Prostate gland (tissue), 2 donors: ENCODE measurements at regions not wholly inside any gene's neighbourhood (a gene's known extent, or its start where the extent isn't known, plus 50 kb on each side); places are given as distances from the start of the nearest gene placed in this dataset.

Source experiments
- CTCF ChIP-seq, 4 experiments: fragments of 200-600 bp in 2 of 4; fragments of 450-650 bp in 2 of 4; sonication (generic) in 2 of 4; IDR thresholded peaks; 1 replicate in 3 of 4; 2 replicates in 1 of 4; pipeline ENCODE4 v1.5.1; 2016 to 2019; ENCODE audit warnings: antibody characterized with exemption in 4 of 4, mild to moderate bottlenecking in 2 of 4, moderate library complexity in 2 of 4
- POLR2A ChIP-seq: fragments of 450-650 bp; IDR thresholded peaks from one replicate; pipeline ENCODE4 v1.6.1; 2016; ENCODE audit warnings: antibody characterized with exemption, mild to moderate bottlenecking
- POLR2AphosphoS5 ChIP-seq: sonication (generic); formaldehyde crosslinking; IDR thresholded peaks from one replicate; pipeline ENCODE4 v1.6.1; 2017; ENCODE audit warnings: antibody characterized with exemption

GRCh38 chr13:106310291-106310865, 225.1 kb downstream of the EFNB2 start:
- TF ChIP-seq CTCF (IDR thresholded peaks at IDR 0.05) (no peak), POLR2AphosphoS5 (no peak), POLR2A (no peak)
